GM19238 (cell line): ENCODE measurements at regions not wholly inside any gene's neighbourhood (a gene's known extent, or its start where the extent isn't known, plus 50 kb on each side); places are given as distances from the start of the nearest gene placed in this dataset.

Experiments
- DNase-seq: peaks from one replicate; pipeline ENCODE4 v3.0.0; 2011; ENCODE audit warnings: low spot score; ENCODE audit not compliant: insufficient read length

DNA sequence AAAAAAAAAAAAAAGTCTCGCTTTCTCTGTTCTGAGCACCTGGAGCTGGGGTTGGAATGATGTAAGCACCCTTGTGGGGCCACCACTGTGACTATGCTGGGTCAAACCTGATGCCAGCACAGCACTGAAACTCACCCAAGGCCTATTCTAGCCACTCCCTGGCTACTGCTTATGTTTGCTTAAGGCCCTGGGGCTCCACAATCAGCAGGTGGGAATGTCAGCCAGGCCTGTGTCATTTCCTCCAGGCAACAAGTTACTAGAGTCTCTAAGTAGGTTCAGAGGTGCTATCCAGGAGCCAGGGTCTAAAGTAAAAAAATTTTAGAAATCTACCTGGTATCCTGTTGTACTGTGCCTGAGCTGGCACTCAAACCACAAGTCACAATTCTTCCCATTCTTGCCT lies 1306.8 kb downstream of the STIM2 start:
- no peak for DNase-seq

DNA sequence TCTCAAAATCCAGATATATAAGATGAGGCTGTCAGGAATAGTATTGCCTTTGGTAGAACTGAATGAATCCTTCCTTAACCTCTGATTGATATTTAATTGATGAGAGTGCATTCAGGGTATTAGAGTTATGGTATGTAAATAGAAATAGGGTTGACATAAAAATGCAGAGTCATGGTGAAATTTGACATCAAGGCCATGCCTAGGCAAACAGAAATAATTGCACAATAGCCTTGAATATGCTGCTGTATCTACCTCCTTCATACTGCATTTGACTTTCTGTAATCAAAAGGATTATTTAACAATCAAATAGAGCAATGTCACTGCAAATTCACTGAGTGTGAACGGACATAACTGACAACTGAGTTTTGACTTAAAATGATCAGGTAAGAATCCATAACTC lies 1316.3 kb downstream of the STIM2 start:
- DNase-seq, result no peak

DNA sequence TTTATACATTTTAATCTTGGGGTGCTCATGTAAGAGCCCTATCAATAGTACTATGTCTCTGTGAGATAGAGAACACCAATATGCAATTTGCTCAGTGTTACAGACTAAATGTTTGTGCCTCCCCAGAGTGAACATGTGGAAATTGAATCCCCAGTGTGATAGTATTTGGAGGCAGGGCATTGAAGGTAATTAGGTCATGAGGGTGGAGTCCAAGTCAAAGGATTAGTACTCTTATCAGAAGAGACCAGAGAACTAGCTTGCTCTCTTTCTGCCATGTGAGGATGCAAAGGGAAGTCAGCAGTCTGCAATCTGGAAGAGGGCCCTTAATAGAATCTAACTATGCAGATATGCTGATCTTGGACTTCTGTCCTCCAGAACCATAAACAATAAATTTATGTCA lies 1317.0 kb downstream of the STIM2 start:
- DNase-seq, result no peak

DNA sequence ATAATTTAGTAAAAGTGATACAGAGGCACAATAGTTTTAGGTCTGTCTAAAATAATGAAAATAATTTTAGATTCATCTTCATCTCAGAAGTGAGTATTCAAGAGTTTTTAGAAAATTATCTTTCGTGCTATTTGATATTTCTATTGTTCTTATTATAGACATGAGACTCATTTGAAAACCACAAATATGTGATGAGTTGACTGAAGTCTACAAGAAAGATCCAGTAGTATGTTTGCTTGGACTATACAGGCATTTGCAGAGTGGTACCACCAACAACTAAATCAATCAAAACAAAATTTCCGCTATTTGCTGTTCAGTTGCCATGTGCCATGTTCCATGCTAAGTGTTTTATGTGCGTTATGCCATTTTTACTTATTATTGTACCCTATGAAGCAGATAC lies 1318.5 kb downstream of the STIM2 start:
- DNase-seq, result no peak

DNA sequence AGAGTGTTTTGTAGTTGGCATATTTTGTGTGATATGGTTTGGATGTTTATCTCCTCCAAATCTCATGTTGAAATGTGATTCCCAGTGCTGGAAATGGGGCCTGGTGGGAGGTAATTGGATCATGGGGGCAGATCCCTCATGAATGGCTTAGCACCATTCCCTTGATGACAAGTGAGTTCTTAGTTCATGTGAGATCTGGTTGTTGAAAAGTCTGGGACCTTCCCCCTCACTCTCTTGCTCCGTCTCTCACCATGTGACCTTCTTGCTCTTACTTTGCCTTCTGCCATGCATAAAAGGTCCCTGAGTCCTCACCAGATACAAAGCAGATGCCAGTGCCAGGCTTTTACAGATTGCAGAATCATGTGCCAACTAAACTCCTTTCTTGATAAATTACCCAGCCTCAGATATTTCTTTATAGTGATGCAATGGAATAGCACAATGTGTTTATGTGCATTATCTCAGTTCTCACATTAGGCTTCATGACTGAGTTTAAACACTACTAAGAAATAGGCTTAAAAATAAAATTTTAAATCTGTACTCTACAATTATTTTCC lies 1348.8 kb downstream of the STIM2 start:
- DNase-seq, result no peak

DNA sequence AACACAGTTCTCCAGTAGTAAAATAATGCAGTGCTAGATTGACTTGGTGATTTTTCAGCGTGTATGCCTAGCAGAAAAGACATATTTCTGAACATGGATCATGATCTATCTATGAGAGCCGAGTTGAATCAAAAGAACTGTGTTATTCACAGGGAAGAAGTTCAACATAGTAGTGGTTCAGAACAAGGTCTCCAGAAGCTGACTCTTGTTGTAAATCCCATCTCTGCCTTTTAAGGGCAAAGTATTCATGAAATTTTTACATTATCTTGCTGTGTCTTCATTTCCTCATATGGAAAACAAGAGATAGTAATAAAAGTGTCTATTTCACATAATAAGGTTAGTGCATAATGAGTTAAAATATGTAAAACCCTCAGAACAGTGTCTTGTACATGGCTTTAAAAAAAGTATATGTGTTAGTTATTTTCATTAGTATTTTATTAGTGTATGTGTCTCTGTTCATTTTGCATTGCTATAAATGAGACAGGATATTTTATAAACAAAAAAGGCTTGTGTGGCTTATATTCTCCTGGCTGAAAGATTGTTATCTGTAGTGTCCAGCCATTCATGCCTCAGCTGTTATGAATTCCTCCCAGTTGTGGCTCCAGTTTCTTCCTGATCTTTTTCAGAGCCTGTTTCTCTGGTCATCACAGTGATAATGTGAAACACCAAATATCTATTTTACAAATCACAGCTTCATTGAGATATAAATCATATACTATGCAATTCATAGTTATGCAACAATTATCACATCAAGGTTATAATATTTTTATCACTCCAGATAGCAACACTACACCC lies 1351.2 kb downstream of the STIM2 start:
- DNase-seq, result no peak

DNA sequence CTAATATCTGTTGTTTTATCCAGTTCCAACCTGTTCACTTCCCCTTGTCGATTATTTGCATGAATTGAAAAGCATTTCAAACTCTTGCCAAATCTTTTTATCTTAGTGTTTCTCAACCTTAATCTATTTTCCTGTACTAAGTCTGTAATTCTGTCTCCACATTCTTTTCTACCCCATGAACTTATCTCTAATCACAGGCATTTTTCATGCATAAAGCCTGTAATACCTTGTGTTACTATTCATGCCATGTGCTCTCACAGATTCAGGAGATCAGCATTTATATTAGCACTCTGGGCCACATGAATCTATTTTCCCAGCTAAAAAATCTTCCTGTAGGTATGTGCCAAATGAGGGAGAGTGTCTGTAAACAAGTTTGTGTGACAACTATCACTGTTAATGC lies 1360.9 kb downstream of the STIM2 start:
- no peak for DNase-seq

DNA sequence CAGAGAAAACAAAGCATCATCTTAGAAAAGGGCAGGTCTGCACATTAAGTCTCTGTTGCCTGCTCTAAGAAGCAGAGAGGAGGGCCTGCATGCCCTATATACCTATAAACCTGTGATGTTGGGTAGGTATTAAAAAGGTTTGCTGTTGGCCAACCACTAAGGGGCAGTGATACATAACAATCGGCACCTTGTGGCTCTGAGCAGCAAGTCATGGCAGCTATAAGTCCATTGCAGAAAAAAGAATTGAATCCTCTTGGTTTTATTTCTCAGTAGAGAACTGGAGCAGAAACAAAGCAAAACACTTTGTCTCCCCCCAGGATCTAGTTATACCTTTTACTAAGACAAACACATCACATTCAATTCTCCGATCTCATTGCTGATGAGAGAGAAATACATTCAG lies 1364.4 kb downstream of the STIM2 start:
- no peak for DNase-seq

DNA sequence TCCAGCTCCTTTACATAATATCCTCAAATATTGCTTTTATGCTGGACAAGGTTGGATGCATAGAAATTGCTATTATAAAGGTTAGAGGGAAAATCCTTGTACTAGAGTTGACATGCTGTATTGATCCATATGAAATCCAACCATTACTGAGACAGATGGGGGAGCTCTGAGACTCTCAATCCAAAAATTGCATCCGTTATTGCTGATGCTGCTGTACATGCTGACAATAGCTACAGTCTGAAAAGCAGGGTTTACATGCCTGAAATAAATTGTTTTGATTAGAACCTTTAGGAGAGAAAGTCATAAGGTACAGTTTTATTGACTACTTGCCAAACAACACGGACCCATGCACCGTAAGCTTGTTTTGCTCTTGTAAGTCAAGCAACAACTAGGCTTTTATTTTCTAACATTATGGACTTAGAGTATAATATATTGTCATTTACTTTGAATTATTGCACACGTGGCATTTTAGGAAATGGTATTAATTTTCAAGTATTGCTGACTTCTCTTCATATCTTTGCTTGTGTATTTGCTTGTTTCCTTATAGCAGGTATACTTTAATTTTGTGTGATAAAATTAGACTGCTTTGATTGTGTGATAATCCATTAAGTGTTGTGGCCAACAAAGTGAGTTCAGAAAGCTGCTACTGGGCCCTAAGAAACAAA lies 1365.2 kb downstream of the STIM2 start:
- no peak for DNase-seq

DNA sequence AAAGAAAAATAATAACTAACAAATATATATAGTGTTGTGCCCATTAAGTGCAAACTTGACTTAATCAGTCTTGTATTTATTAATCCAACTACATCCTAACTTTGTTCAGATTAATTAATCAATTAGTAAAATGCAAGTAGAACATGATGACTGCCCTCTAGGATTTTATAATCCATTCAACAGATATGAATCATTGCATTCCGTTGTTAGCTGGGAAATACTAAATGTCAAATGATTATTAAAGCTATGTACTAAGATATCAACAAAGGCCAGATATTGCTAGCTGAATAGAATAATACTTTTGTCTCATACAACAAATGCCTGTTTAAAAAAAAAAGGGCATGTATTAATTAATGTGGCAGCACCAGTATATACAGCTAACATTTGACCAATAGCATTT lies 1366.3 kb downstream of the STIM2 start:
- no peak for DNase-seq

DNA sequence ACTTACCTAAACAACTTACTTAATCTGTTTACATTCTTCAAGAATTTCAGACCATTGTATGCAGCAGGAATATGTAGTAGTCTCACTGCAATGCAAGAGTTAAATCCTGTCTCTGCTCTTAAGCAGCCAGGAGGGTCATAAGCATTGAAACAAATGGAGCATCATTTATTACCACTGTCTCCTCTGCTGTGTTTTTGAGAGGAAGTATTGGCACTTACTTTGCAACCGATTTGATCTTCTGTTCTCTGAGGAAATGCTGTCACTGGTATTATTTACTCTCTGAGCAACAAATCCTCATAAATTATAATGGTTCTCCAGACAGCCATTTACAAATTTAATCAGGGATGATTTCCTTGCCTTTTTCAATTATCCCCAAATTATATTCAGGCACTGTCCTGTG lies 1367.1 kb downstream of the STIM2 start:
- no peak for DNase-seq

DNA sequence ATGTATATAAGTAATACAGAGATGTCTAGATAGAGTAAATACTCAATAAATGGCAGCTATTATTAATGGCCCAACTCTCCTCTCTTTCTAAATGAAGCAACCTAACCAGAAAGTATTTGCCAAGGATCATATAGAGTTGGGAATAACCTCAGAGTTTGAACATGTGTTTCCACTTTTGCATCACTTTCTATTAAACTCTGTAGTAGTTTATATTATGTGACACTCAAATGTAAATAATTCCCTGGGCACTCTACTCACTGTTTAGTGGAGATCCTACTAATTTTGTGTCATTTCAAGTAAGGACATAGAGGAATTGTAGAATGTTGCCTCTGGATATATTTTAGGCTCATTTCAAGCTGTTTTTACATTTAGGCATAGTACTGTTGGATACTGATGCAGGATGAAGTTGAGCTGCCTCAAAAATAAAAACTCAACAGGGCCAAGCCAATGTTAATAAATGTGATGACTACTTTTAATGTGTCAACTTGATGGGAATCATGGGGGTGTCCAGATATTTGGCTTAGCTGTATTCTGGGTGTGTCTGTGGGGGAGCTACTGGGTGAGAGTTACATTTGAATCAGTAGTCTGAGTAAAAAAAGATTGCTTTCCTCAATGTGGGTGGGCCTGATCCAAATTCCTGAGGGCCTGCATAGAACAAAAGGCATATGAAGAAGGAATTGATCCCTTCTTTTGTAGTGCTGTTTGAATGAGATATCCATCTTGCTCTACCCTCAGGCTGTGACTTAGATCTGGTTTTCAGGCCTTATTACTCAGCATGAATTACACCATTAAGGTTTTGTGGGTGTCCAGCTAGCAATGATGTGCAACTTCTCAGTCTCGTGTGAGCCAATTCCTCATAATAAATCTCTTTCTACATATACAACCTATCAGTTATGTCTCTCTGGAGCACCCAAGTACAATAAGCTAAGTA lies 1368.2 kb downstream of the STIM2 start:
- no peak for DNase-seq

DNA sequence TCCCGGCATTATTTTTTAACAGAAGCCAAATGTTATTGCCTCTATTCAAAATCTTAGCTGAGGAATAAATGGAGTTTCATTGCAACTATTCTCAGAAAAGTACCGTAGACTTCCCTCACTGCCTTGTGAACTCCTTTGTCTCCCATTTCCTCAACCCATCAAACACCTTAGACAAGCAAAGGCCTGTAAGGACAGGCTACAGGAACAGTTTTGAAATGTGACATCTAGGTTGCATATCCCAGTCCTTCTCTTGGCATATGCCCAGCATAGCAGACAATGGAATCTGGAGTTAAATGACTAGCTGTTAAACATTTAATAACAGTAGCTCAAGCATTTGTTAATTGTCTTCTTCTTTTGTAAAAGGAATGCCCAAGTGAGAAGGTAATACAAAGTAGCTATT lies 1371.7 kb downstream of the STIM2 start:
- no peak for DNase-seq

DNA sequence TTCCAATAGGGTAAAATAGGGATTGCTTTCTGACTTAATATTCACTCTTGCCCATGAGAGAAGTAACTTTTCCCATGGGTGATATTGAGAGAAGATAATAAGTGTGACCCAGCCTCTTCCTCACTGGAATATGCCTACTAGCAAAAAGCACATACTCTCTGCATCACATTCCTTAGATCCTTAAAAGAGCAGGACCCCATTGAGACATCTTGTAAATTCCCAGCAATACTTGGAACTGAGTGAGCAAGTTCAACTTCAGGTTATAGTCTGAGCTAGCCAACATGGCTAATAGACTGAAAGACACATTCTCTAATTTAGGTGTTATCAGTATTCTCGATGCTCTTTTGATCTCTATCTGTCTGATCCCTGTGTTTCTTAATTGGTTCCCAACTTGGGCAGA lies 1372.3 kb downstream of the STIM2 start:
- no peak for DNase-seq

DNA sequence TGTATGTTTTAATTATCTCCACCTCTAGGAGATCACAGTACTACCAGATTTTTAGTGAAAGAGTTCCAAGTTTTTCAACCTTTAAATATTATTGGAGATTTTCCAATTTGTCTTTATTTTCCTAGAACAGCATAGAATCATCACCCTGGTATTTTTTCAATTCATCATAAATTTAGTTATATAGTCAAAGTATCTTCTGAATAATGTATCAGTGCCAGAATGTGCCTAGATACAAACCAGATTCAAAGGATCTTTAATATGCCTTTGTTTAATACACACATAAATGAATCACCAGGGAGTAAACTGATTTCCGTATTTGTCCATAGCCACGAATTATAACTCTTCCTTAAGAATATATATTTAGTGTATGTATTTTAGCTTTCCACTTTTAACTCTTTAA lies 1373.1 kb downstream of the STIM2 start:
- no peak for DNase-seq

DNA sequence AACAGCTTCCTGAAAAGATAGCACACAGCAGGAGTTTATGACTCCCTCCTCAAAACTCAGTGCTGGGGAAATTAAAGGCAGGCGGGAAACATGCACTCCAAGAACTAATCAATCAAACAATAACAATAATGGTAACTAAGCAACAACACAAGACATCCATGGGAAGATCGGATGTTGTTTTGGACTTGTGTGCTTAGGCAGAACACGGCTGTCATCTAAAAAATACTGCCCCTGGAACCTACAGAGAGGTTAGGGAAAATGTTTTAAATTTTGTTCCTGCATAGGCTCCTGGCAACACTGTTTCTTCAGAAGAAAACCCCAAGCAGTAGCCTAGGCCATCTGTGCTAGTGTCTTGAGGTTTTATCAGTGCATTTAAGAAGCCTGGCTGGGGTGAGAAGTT lies 1378.2 kb downstream of the STIM2 start:
- DNase-seq, result no peak

DNA sequence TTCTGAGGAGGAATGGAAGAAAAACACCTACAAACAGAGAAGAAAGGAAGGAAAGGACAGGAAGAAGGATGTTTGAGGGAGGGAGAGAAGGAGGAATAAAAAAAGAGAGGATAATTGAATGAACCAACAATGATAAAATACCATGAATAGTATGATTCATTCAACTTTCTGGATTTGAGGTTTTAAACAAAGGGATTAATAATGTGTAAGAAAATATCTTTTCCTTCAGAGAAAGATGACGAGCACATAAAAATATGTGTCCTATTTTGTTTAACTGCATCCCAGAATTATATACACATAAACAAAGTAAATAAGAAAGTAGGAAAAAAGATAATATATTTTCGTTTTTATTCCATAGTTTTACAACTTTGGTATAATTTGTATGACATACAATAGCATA lies 1380.4 kb downstream of the STIM2 start:
- DNase-seq, result no peak

DNA sequence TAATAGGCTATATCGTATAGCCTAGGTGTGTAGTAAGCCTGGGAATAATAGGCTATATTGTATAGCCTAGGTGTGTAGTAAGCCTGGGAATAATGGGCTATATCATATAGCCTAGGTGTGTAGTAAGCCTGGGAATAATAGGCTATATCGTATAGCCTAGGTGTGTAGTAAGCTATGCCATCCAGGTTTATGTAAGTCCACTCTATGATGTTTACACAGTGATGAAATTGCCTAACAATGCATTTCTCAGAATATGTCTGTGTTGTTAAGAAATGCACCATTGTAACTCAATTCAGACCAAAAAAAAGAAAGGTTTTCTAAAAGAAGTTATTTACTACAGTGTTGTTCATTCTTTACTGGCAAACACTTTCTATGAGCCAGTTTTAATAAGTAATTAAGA lies 1387.2 kb downstream of the STIM2 start:
- DNase-seq, result no peak

DNA sequence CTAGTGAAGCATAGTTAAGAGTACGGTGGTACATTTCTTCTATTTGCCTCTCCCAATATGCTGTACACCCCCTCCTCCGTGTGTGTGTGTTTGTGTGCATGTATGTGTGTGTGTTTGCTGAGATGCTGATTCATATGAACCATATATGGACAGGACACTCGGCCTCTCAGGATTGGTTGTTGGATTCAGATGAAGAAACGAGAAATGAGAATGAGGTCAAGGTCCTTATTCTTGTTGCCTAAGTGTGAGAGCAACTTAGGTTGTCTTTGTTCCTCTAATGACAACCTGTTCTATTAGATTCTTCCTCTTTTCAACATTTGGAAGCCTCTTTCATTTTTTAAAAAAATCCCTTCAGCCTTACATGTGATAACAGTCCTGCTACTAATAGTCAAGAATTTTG lies 1387.6 kb downstream of the STIM2 start:
- no peak for DNase-seq

DNA sequence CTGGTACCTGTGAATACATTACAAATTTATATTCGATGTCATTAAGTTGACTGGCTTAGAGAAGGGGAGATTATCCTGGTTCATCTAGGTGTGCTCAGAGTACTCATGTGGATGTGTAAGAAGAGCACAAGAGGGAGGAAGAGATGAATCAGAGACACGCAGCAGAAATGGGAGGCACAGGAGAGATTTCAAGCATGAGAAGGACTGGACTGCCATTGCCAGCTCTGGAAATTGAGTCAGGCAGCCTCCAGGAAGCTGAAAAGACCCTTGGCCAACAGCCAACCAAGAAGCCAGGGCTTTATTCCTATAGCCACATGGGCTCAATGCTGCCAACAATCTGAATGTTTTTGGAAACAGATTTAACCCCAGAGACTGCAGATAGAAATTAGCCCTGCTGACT lies 1390.0 kb downstream of the STIM2 start:
- DNase-seq, result no peak

DNA sequence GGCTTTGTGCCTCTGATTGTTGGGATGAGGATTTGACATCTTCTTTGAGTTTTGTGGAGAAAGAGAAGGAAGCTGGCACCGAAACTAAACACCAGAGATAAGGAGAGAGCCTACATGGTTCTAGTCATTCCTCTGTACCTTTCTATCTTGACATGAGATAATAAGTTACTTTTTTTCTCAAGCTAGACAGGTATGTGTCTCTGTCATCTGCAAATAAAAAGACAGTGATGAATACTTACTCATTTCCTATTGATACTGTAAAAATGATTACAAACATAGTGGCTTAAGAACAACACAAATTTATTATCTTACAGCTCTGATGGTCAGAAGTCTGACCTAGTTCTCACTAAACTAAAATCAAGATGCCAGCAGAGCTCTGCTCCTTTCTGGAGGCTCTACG lies 1391.2 kb downstream of the STIM2 start:
- no peak for DNase-seq

DNA sequence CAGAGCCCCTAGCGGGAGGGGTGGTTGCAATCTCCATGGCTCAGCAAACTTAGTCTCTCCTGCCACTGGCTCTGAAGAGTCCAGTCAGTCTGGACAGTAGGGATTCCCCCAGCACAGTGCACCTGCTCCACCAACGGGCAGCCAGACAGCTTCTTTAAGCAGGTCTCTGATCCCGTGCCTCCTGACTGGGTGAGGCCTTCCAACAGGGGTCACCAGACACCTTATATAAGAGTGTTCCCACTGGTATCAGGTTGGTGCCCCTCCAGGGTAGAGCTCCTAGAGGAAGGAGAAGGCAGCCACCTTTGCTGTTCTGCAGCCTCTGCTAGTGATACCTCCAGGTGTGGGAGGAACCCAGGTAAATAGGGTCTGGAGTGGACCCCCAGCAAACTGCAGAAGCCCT lies 1393.4 kb downstream of the STIM2 start:
- no peak for DNase-seq
